AG09319 (cell line): ENCODE measurements at regions not wholly inside any gene's neighbourhood (a gene's known extent, or its start where the extent isn't known, plus 50 kb on each side); places are given as distances from the start of the nearest gene placed in this dataset.

ENCODE experiments used
- DNase-seq: peaks from one replicate; pipeline ENCODE4 v3.0.0-alpha.2; 2010; ENCODE audit warnings: low read depth; ENCODE audit errors: extremely low read depth
- TF ChIP-seq, protein P1 (sequence below): IDR thresholded peaks from 2 replicates; pipeline ENCODE4 v1.5.1; 2011; ENCODE audit warnings: low read depth, mild to moderate bottlenecking, inconsistent platforms, low read length, moderate library complexity

- DNase-seq: no peak
- TF ChIP-seq, protein P1, sequence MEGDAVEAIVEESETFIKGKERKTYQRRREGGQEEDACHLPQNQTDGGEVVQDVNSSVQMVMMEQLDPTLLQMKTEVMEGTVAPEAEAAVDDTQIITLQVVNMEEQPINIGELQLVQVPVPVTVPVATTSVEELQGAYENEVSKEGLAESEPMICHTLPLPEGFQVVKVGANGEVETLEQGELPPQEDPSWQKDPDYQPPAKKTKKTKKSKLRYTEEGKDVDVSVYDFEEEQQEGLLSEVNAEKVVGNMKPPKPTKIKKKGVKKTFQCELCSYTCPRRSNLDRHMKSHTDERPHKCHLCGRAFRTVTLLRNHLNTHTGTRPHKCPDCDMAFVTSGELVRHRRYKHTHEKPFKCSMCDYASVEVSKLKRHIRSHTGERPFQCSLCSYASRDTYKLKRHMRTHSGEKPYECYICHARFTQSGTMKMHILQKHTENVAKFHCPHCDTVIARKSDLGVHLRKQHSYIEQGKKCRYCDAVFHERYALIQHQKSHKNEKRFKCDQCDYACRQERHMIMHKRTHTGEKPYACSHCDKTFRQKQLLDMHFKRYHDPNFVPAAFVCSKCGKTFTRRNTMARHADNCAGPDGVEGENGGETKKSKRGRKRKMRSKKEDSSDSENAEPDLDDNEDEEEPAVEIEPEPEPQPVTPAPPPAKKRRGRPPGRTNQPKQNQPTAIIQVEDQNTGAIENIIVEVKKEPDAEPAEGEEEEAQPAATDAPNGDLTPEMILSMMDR: no peak
Observed at GRCh38 chr6:14305131-14305530, 187.6 kb downstream of the CD83 start.

DNA sequence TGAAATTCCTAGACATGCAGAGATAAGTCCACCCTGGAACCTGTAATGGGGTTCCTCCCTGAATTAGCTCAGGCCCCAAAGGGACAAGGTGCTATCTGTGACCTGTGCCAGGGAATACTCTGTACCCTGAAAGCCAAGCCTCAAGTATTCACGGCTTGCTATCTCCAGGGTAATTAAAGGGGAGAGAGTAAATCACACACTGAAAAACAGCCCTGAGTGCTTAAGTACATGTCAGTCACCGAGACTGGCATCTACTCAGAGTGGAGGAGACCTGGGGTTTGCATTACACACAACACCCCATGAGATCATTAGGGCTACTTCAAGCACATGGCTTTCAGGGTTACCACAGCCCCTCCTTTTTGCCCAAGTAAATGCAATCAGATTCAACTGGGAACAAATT, 188.1 kb downstream of the CD83 start:
- TF ChIP-seq, protein P1: no peak
- DNase-seq: no peak

DNA sequence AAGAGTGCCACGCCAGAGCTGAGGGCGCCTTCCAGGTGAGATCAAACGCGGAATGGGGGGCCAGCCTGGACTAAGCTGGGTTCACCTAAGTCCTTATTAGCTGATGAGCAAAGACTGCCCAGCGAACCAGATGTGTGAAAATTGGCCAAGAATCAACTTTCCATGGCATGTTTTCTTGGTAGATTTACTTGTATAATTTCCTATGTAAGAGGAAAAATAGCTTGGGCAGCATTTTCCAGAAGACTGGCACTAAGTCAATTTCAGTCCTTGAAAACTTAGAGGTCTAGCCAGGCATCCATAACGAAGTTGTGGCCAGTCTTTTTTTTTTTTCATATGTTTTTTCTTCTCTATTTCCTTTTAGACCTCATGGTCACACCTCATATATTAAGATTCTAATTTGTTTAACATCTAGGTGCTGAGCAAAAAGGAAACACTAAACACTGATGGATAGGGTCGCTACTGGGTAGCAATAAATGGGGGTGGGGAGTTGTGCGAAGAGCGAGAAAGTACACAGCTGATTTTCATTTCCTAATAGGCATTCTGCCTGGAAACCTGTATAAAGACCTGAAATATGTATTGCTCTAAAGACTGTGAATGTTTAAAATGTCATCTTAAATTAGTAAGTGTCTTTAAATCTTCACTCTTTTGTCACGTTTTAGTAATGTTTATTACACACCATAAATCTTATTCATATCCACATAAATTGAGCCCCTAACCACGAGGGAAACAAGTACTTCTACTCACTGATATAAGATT, 188.8 kb downstream of the CD83 start:
- DNase-seq: no peak
- TF ChIP-seq, protein P1: no peak

GRCh38 chr6:14309516-14309915, 191.9 kb downstream of the CD83 start:
- no peak for DNase-seq
- TF ChIP-seq, protein P1: no peak

- TF ChIP-seq, protein P1: no peak
- DNase-seq: no peak
Observed at GRCh38 chr6:14309951-14310445, 192.4 kb downstream of the CD83 start.

DNA sequence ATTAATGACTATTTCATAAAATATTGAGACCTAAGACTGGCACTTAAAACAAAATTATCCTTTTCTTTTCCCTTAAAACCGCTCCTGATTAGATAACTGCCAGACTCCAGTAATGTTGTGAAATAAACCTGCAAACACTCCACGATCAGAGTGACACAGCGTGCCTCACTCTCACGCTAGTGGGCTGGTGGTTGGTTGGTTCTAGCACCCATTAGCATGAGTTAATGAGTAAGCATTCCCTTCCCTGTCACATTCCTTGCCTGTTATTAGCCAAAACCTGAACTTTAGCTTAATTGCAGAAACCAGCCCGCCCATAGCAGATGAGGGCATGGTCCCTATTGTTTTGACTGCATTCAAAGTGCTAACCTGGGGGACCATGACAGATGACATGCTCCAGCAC, 193.4 kb downstream of the CD83 start:
- TF ChIP-seq, protein P1: no peak
- no peak for DNase-seq

GRCh38 chr6:14312587-14312986, 195.0 kb downstream of the CD83 start:
- TF ChIP-seq, protein P1: no peak
- DNase-seq: no peak
